Motor neuron (in vitro differentiated cells): ENCODE measurements at regions not wholly inside any gene's neighbourhood (a gene's known extent, or its start where the extent isn't known, plus 50 kb on each side); places are given as distances from the start of the nearest gene placed in this dataset.
A peak's percentile ranks its signal among the peaks of the same experiment; 100 is the strongest.
"Not testable (repeated sequence)": the region's sequence is repeated elsewhere in the genome, so short reads cannot be mapped to it uniquely, and the experiment has no call there.

Experiments
- ATAC-seq, 8 experiments: fragments of 200-7000 bp; cut with Tn5 transposase; replicated peaks in 6 of 8; 2 replicates each; pipeline ENCODE4 v1.8.0; 2021; ENCODE audit warnings: mild to moderate bottlenecking in 8 of 8, moderate library complexity in 8 of 8
- H3K27ac ChIP-seq, 2 donors: fragments of 250-450 bp; sonication (Bioruptor Pico); 2 replicates each; pipeline ENCODE4 v1.9.0; 2021; ENCODE audit warnings: antibody characterized with exemption in 2 of 2, mild to moderate bottlenecking in 2 of 2, moderate library complexity in 1 of 2
- H3K4me1 ChIP-seq, 2 donors: fragments of 250-450 bp; sonication (Bioruptor Pico); replicated peaks in 1 of 2; 2 replicates each; pipeline ENCODE4 v1.6.1; 2021; ENCODE audit warnings: antibody characterized with exemption in 2 of 2, mild to moderate bottlenecking in 2 of 2, moderate library complexity in 1 of 2
- H3K4me3 ChIP-seq, 5 donors: fragments of 250-450 bp; sonication (Bioruptor Pico); 2 replicates each; pipeline ENCODE4 v1.9.0; 2021; ENCODE audit warnings: antibody characterized with exemption in 5 of 5, mild to moderate bottlenecking in 5 of 5, moderate library complexity in 4 of 5
- WGBS, 10 experiments: fragments of 450-650 bp; shearing (Covaris generic); methylation state at CpG; one replicate each; pipeline ENCODE4 v1.0.0; 2022; 5-methylcytosine and 5-hydroxymethylcytosine counted together
- in situ Hi-C, 9 experiments: fragments of 400-800 bp; cut with MboI; loops; one replicate each; pipeline ENCODE4 v1.15.0; 2021; ENCODE audit warnings: low sequenced_read_pairs in 9 of 9, low pct_unique_long_range_greater_than_20kb in 2 of 9; ENCODE audit not compliant: unreplicated experiment in 9 of 9

DNA sequence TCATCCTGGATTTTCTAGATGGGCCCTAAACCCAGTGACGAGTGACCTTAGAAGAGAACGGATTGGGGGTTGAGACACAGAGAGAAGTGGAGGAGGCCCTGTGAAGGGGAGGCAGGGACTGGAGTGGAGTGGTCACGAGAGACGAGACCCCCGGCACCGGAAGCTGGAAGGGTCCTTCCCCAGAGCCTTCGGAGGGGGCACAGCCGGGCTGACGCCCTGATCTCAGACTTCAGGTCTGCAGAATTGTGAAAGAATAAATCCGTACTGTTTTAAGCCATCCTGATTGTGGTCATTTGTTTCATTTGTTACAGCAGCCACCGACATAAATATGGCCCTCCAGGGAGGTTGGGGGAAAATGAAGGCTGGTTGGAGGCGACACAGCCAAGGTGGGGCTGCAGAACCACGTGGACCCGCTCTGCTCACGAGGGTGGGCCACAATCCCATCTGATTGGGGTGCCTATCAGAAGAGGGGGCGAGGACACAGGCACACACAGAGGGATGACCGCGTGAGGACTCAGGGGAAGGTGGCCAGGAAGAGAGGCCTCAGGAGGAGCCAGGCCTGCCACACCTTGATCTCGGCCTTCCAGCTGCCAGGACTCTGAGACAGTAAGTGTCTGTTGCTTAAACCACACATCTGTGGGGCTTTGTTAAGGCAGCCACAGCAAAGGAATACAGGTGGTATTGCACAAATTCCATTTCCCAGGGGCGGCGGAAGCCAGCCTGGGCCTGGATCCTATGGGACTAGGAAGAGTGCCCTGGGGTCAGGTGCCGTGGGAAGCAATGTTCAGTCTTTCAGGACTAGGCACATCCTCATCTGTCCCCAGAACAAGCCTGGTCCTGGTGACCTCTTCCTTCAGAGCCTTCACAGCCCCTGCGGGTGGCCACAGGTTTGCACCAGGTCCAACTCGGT, 73.3 kb upstream of the SHANK2 start:
- in situ Hi-C loops: no loop called here
- 55 to 88% (median 82%) methylated on average over 6 to 16 of the region's 24 CpGs; no CpG with 5 or more reads in 3 of the 10 experiments for WGBS, 10 experiments
- H3K27ac ChIP-seq: no peak overlapping the region
- H3K4me3 ChIP-seq: no peak overlapping the region
- peak in 3 of 8 experiments; percentile 42 to 69 (median 49) for ATAC-seq
- peaks cover 0 to 10% of the 10 kb centered on the region in 2 donors for H3K4me1 ChIP-seq

DNA sequence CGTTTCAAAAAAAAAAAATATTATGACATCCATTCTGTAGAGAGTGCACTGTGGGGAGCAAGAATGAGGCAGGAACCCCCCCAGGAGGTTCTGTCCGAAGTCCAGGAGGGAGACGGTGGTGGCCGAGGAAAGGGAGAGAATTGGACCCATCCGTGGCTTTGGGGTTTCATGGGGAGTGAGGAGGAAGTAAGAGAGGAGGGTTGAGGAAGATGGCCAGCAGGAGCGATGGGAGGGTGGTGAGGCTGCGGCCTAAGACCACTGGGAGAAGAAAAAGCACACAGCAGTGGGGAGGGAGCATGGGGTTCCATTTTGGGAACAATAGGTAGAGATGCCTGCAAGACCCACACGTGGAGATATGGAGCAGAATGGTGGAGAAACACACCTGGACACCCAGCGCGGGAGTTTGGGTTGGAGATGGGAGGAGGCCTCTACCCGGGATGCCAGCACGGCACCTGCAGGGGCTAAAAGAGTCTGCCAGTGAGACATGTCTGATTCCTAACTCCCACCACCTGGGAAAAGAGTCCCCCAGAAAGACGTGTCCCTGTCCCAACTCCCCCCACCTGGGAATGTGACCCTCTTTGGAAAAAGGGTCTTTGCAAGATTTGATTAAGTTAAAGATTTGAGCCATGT, 72.5 kb upstream of the SHANK2 start:
- ATAC-seq: no peak
- in situ Hi-C loops: loop anchor here in 1 of 9 experiments (25.0 kb wide), 1 partner anchor 87 kb away; no protein-coding TSS in a partner anchor
- H3K27ac ChIP-seq: no peak overlapping the region
- peaks cover 0 to 10% of the 10 kb centered on the region in 2 donors for H3K4me1 ChIP-seq
- 25 to 88% (median 80%) methylated on average over 1 to 7 of the region's 13 CpGs; no CpG with 5 or more reads in 1 of the 10 experiments for WGBS, 10 experiments
- H3K4me3 ChIP-seq: no peak overlapping the region

DNA sequence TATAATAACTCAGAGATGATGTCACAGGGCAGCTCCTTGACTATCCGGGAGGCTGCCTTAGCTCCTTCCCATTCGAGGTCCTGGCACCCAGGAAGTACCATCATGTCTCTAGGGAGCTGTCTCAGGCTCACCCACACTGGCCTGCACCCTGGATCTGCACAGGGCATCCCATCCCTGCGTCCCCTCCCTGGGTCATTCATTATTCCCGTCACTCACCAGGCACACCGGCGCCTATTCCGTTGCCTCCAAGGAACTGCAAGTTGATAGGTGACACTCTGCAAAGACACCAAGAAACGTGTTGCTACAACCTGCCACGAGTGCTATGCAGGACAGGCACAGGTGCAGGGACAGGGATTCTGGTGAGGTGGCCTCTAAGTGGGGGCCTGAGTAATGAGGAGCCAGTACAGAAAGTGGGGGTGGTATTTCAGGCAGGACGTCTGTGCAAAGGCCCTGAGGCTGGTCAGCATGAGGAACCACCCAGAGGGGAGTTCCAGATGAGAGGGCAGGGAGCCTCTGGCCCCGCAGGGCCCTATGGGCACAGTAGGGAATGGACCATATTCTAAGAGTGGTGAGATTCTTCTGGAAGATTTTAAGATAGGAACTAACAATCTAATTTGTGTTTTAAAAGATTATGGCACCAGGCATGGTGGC, 71.6 kb upstream of the SHANK2 start:
- H3K27ac ChIP-seq: no peak overlapping the region
- ATAC-seq: no peak
- peaks cover 0 to 10% of the 10 kb centered on the region in 2 donors for H3K4me1 ChIP-seq
- 24 to 100% (median 76%) methylated on average over 1 to 7 of the region's 11 CpGs; no CpG with 5 or more reads in 3 of the 10 experiments for WGBS, 10 experiments
- in situ Hi-C loops: loop anchor here in 1 of 9 experiments (25.0 kb wide), 1 partner anchor 88 kb away; no protein-coding TSS in a partner anchor
- no peak overlapping the region for H3K4me3 ChIP-seq

GRCh38 chr11:71322861-71323582, 70.6 kb upstream of the SHANK2 start:
- H3K4me3 ChIP-seq: no peak overlapping the region
- peaks cover 0 to 10% of the 10 kb centered on the region in 2 donors for H3K4me1 ChIP-seq
- H3K27ac ChIP-seq: no peak overlapping the region
- in situ Hi-C loops: loop anchor here in 1 of 9 experiments (25.0 kb wide), 1 partner anchor 89 kb away; no protein-coding TSS in a partner anchor
- 42 to 93% (median 67%) methylated on average over 1 to 4 of the region's 13 CpGs; no CpG with 5 or more reads in 3 of the 10 experiments for WGBS, 10 experiments
- ATAC-seq: no peak

- H3K27ac ChIP-seq: no peak overlapping the region
- in situ Hi-C loops: loop anchor here in 1 of 9 experiments (25.0 kb wide), 1 partner anchor 90 kb away; no protein-coding TSS in a partner anchor
- H3K4me3 ChIP-seq: no peak overlapping the region
- H3K4me1 ChIP-seq: peaks cover 0 to 10% of the 10 kb centered on the region in 2 donors
- ATAC-seq: peak in 3 of 8 experiments; percentile 21 to 80 (median 26)
- WGBS, 10 experiments: 60 to 80% (median 74%) methylated on average over 1 to 4 of the region's 12 CpGs; no CpG with 5 or more reads in 4 of the 10 experiments
These were observed 69.9 kb upstream of the SHANK2 start for GRCh38 chr11:71322192-71322735.

DNA sequence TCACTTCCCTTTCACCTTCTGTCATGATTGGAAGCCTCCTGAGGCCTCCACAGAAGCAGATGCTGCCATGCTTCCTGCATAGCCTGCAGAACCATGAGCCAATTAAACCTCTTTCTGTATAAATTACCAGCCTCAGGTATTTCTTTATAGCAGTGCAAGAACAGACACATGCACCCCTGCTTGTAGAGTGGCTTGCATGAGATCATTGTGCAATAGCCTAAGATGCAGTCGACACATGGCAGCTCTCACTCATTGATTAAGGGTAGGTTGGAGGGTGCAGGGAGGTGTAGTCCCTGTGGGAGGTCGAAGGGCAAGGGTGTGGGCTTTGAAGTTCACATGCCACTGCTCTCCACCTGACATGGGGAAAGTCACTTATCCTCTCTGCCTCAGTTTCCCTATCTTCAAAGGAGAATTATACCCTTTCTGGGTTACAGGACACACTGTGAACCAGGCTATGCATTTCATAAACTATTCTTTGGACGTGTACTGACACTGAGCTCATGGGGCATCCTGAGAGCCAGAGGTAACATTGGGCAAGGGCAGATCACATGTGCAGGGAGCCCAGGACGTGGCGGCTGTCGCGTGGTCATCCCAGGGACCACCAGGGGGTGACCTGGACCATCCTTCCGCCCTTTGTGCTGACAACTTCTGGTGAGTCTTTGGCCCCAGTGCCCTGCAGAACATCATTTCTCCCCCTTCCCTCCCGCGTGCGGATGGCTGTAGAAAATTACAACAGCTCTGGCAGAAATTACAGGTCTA, 69.2 kb upstream of the SHANK2 start:
- WGBS, 10 experiments: 48 to 80% (median 64%) methylated on average over 1 to 9 of the region's 11 CpGs; no CpG with 5 or more reads in 2 of the 10 experiments
- H3K4me3 ChIP-seq: no peak overlapping the region
- H3K27ac ChIP-seq: no peak overlapping the region
- in situ Hi-C loops: loop anchor here in 1 of 9 experiments (25.0 kb wide), 1 partner anchor 91 kb away; no protein-coding TSS in a partner anchor
- H3K4me1 ChIP-seq: peaks cover 0 to 10% of the 10 kb centered on the region in 2 donors
- ATAC-seq: no peak

GRCh38 chr11:71316701-71317100, 64.3 kb upstream of the SHANK2 start:
- in situ Hi-C loops: loop anchor here in 1 of 9 experiments (25.0 kb wide), 1 partner anchor 96 kb away; no protein-coding TSS in a partner anchor
- H3K4me1 ChIP-seq: no peaks in the 10 kb centered on the region
- WGBS, 10 experiments: 33 to 100% (median 80%) methylated on average over 1 of the region's 1 CpG; no CpG with 5 or more reads in 5 of the 10 experiments
- no peak overlapping the region for H3K4me3 ChIP-seq
- H3K27ac ChIP-seq: no peak overlapping the region
- ATAC-seq: no peak

DNA sequence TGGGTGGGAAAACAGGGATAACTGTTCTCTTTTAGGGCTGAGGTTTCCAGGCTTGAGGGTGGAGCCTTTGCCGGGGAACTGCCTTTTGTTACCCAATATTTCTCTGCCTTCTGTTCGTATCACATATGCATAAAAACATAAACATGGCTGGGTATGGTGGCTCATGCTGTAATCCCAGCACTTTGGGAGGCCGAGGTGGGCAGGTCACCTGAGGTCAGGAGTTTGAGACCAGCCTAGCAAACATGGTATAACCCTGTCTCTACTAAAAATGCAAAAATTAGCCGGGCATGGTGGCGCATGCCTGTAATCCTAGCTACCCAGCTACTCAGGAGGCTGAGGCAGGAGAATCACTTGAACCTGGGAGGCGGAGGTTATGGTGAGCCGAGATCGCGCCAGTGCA, 60.2 kb upstream of the SHANK2 start:
- 30 to 89% (median 65%) methylated on average over 2 to 6 of the region's 9 CpGs; no CpG with 5 or more reads in 2 of the 10 experiments for WGBS, 10 experiments
- H3K4me3 ChIP-seq, H3K27ac ChIP-seq, H3K4me1 ChIP-seq, ATAC-seq: not testable (repeated sequence)
- in situ Hi-C loops: loop anchor here in 1 of 9 experiments (25.0 kb wide), 1 partner anchor 100 kb away; no protein-coding TSS in a partner anchor

- WGBS, 10 experiments: 51 to 86% (median 76%) methylated on average over 1 to 15 of the region's 15 CpGs; no CpG with 5 or more reads in 2 of the 10 experiments
- no peaks in the 10 kb centered on the region for H3K4me1 ChIP-seq
- in situ Hi-C loops: loop anchor here in 1 of 9 experiments (25.0 kb wide), 1 partner anchor 100 kb away; no protein-coding TSS in a partner anchor
- no peak overlapping the region for H3K4me3 ChIP-seq
- no peak overlapping the region for H3K27ac ChIP-seq
- ATAC-seq: no peak
These were observed 59.6 kb upstream of the SHANK2 start for GRCh38 chr11:71311928-71312510.

DNA sequence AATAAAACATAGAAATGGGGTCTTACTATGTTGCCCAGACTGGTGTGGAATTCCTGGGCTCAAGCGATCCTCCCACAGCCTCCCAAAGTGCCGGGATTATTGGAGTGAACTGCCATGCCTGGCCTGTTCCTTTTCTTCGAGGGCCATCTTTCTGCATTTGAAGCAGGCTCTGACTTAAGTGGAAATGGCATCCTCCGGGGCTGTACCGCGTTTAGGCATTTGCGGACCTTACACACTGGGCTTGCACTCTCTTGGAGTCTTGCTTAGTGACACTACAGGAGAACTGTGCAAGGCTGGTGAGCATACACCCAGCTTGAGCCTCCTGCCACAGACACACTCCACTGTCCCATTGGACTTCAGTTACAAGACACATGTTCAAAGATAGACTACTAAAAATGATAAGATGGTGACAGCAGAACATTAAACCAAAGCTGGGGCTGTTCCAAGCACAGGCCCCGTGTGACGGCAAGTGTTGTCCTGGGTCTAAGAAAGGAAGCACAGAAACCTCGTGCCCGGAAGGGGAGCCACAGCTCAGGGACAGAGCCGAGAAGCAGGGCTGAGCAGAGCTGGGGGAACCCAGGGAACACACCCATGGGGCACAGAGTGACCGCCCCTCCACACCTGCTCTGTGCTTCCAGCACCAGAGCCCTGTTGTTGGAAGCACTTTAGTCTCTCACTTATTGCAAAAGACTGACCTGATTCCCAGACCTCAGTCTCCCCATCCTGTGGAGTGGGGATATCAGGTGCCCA, 59.0 kb upstream of the SHANK2 start:
- Histone ChIP-seq H3K27ac (no peak overlapping the region), H3K4me3 (no peak overlapping the region), H3K4me1 (no peaks in the 10 kb centered on the region)
- ATAC-seq: no peak
- 64 to 100% (median 84%) methylated on average over 1 to 10 of the region's 13 CpGs; no CpG with 5 or more reads in 2 of the 10 experiments for WGBS, 10 experiments
- in situ Hi-C loops: loop anchor here in 1 of 9 experiments (25.0 kb wide), 1 partner anchor 101 kb away; no protein-coding TSS in a partner anchor
